ENCODE measurements at regions not wholly inside any gene's neighbourhood (a gene's known extent, or its start where the extent isn't known, plus 50 kb on each side); places are given as distances from the start of the nearest gene placed in this dataset.

DNA sequence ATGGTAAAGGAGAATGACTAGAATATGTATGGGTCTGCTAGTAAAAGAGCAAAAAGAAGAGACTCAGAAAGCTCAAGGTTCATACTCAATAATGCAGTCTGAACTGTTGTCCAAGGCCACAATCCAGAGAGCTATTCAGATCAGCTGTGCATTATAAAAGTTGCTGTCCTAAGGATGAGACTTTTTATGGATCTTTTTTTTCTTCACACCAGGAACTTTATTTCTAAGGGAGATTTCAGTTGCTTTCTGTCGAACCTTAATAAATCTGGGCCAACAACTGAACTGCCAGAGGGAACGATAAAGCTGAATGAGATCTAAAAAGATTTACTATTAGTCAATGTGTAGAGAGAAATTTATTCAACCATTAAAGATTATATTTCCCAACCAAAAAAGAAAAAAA is 948.3 kb upstream of the NOVA1 start:
- no peak overlapping the region for H3K27ac ChIP-seq (ENCODE audit: low read depth, low read length)
- no peak overlapping the region for H3K4me2 ChIP-seq (ENCODE audit: low read length)
- H3K27me3 ChIP-seq (ENCODE audit: control insufficient read depth, low read length) = no peaks in the 10 kb centered on the region
- H3K4me3 ChIP-seq (ENCODE audit: low read length) = no peak overlapping the region
- H3K4me1 ChIP-seq (ENCODE audit: control insufficient read depth, low read length) = no peaks in the 10 kb centered on the region
- TF ChIP-seq, protein P1, sequence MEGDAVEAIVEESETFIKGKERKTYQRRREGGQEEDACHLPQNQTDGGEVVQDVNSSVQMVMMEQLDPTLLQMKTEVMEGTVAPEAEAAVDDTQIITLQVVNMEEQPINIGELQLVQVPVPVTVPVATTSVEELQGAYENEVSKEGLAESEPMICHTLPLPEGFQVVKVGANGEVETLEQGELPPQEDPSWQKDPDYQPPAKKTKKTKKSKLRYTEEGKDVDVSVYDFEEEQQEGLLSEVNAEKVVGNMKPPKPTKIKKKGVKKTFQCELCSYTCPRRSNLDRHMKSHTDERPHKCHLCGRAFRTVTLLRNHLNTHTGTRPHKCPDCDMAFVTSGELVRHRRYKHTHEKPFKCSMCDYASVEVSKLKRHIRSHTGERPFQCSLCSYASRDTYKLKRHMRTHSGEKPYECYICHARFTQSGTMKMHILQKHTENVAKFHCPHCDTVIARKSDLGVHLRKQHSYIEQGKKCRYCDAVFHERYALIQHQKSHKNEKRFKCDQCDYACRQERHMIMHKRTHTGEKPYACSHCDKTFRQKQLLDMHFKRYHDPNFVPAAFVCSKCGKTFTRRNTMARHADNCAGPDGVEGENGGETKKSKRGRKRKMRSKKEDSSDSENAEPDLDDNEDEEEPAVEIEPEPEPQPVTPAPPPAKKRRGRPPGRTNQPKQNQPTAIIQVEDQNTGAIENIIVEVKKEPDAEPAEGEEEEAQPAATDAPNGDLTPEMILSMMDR (IDR thresholded peaks at IDR 0.05; ENCODE audit: low read depth, low read length, poor library complexity, severe bottlenecking) = no peak
- no peak for TF ChIP-seq EZH2phosphoT487 (IDR thresholded peaks at IDR 0.05; ENCODE audit: borderline replicate concordance, low read length)
- no peaks in the 10 kb centered on the region for H3K79me2 ChIP-seq (ENCODE audit: control insufficient read depth, low read length)
- no peaks in the 10 kb centered on the region for H4K20me1 ChIP-seq (ENCODE audit: control insufficient read depth, insufficient read depth, low read depth, low read length)
- H3K36me3 ChIP-seq (ENCODE audit: control insufficient read depth, low read length) = no peaks in the 10 kb centered on the region
- H3F3A ChIP-seq (ENCODE audit: control insufficient read depth, insufficient read depth) = no peaks in the 10 kb centered on the region
- H3K9me2 ChIP-seq (replicated peaks; ENCODE audit: control insufficient read depth, low read length) = no peaks in the 10 kb centered on the region
- H3K9me3 ChIP-seq (ENCODE audit: control insufficient read depth, insufficient read depth, low read length) = peaks cover 3% of the 10 kb centered on the region; the same call in 1 of the 2 replicates

GRCh38 chr14:27553790-27554189 is 956.0 kb upstream of the NOVA1 start:
- Histone ChIP-seq H3F3A (ENCODE audit: control insufficient read depth, insufficient read depth) (no peaks in the 10 kb centered on the region), H3K4me1 (ENCODE audit: control insufficient read depth, low read length) (no peaks in the 10 kb centered on the region), H3K27me3 (ENCODE audit: control insufficient read depth, low read length) (no peaks in the 10 kb centered on the region), H3K9me2 (replicated peaks; ENCODE audit: control insufficient read depth, low read length) (no peaks in the 10 kb centered on the region), H4K20me1 (ENCODE audit: control insufficient read depth, insufficient read depth, low read depth, low read length) (no peaks in the 10 kb centered on the region), H3K36me3 (ENCODE audit: control insufficient read depth, low read length) (no peaks in the 10 kb centered on the region), H3K79me2 (ENCODE audit: control insufficient read depth, low read length) (no peaks in the 10 kb centered on the region), H3K4me2 (ENCODE audit: low read length) (no peak overlapping the region), H3K4me3 (ENCODE audit: low read length) (no peak overlapping the region), H3K9me3 (ENCODE audit: control insufficient read depth, insufficient read depth, low read length) (no peaks in the 10 kb centered on the region), H3K27ac (ENCODE audit: low read depth, low read length) (no peak overlapping the region)
- no peak for TF ChIP-seq EZH2phosphoT487 (IDR thresholded peaks at IDR 0.05; ENCODE audit: borderline replicate concordance, low read length)
- TF ChIP-seq, protein P1 (IDR thresholded peaks at IDR 0.05; ENCODE audit: low read depth, low read length, poor library complexity, severe bottlenecking) = no peak

DNA sequence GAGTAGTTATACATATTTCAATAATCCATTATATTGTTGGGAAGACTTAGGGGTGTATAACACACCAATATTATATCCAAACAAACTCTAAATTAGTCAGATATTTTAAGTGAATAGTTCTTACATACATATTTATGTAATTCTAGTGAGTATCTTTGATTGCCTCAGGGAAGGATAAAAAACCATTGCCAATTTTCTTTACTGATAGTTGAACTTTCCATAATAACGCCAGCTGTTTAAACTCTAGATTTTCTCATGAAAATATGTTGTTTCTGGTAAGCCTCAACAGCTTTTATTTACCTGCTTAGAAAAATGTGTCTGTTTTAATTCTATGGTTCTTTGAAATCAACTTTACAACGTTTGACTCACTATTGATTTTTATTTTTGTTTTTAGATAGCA is 959.6 kb upstream of the NOVA1 start:
- Histone ChIP-seq H3K79me2 (ENCODE audit: control insufficient read depth, low read length) (no peaks in the 10 kb centered on the region), H4K20me1 (ENCODE audit: control insufficient read depth, insufficient read depth, low read depth, low read length) (no peaks in the 10 kb centered on the region), H3K4me2 (ENCODE audit: low read length) (no peak overlapping the region), H3K9me2 (replicated peaks; ENCODE audit: control insufficient read depth, low read length) (no peaks in the 10 kb centered on the region), H3K36me3 (ENCODE audit: control insufficient read depth, low read length) (no peaks in the 10 kb centered on the region), H3K27me3 (ENCODE audit: control insufficient read depth, low read length) (no peaks in the 10 kb centered on the region), H3K27ac (ENCODE audit: low read depth, low read length) (no peak overlapping the region), H3K9me3 (ENCODE audit: control insufficient read depth, insufficient read depth, low read length) (no peaks in the 10 kb centered on the region; the same call in 1 of the 2 replicates), H3F3A (ENCODE audit: control insufficient read depth, insufficient read depth) (no peaks in the 10 kb centered on the region), H3K4me1 (ENCODE audit: control insufficient read depth, low read length) (no peaks in the 10 kb centered on the region), H3K4me3 (ENCODE audit: low read length) (no peak overlapping the region)
- no peak for TF ChIP-seq EZH2phosphoT487 (IDR thresholded peaks at IDR 0.05; ENCODE audit: borderline replicate concordance, low read length)
- TF ChIP-seq, protein P1 (IDR thresholded peaks at IDR 0.05; ENCODE audit: low read depth, low read length, poor library complexity, severe bottlenecking) = no peak

Data from DOHH2 (cell line).